Keratinocyte (primary cell): ENCODE measurements at regions not wholly inside any gene's neighbourhood (a gene's known extent, or its start where the extent isn't known, plus 50 kb on each side); places are given as distances from the start of the nearest gene placed in this dataset.
A peak's percentile ranks its signal among the peaks of the same experiment; 100 is the strongest.

Experiments
- EZH2 ChIP-seq: IDR thresholded peaks from one replicate; pipeline ENCODE4 v1.6.1; 2012; ENCODE audit warnings: inconsistent platforms, mild to moderate bottlenecking, low read length, moderate library complexity
- TF ChIP-seq, protein P1 (sequence below), 3 experiments: IDR thresholded peaks in 1 of 3; conservative IDR thresholded peaks in 1 of 3; optimal IDR thresholded peaks in 1 of 3; 2 replicates in 2 of 3; 3 replicates in 1 of 3; pipeline versions ENCODE3 to v1.5.1; 2011; ENCODE audit warnings: low read length in 3 of 3, mild to moderate bottlenecking in 3 of 3, moderate library complexity in 2 of 3, control low read depth in 1 of 3, inconsistent platforms in 1 of 3; ENCODE audit not compliant: insufficient read depth in 2 of 3; ENCODE audit errors: extremely low read depth in 1 of 3

DNA sequence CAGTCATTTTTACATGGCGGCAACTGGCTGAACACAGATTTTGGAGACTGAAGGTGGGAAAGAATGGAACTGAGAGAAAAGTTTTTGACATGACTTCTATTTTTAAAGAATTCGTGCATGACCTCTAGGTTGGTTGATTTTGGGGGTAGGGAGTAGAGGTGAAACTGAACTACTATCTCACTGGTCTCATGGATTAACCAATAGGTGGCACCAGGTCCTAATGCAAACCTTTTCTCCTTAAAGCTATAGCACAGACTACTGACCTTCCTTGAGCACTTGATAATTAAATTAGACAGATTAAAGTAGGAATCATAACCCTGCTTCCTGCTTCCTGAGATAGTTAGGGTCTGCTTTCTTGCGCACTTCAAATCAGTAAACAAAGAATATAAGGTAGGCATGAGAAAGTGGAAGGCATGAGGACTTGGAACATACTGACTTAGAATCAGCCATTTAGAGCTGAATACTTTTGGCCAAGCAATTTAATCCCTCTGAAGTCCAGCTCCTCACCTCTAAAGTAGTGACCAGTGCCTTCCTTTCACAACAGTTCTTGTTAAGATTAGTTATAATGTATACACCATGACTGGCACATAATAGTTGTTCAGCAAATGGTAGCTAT lies 206.0 kb downstream of the CENPF start:
- TF ChIP-seq, protein P1, sequence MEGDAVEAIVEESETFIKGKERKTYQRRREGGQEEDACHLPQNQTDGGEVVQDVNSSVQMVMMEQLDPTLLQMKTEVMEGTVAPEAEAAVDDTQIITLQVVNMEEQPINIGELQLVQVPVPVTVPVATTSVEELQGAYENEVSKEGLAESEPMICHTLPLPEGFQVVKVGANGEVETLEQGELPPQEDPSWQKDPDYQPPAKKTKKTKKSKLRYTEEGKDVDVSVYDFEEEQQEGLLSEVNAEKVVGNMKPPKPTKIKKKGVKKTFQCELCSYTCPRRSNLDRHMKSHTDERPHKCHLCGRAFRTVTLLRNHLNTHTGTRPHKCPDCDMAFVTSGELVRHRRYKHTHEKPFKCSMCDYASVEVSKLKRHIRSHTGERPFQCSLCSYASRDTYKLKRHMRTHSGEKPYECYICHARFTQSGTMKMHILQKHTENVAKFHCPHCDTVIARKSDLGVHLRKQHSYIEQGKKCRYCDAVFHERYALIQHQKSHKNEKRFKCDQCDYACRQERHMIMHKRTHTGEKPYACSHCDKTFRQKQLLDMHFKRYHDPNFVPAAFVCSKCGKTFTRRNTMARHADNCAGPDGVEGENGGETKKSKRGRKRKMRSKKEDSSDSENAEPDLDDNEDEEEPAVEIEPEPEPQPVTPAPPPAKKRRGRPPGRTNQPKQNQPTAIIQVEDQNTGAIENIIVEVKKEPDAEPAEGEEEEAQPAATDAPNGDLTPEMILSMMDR (optimal IDR thresholded peaks at IDR 0.05 in 1 of 3, IDR thresholded peaks at IDR 0.05 in 1 of 3, conservative IDR thresholded peaks at IDR 0.05 in 1 of 3; ENCODE audit: extremely low read depth in 1 of 3, insufficient read depth in 2 of 3, low read length in 3 of 3): peak; percentile 51 to 57 (median 55)
- TF ChIP-seq EZH2: no peak
